HepG2 (cell line): ENCODE measurements at regions not wholly inside any gene's neighbourhood (a gene's known extent, or its start where the extent isn't known, plus 50 kb on each side); places are given as distances from the start of the nearest gene placed in this dataset.
A peak's percentile ranks its signal among the peaks of the same experiment; 100 is the strongest.

Experiments used
- ATAC-seq: fragments of 200-7000 bp; cut with Tn5 transposase; 3 replicates; pipeline ENCODE4 v1.9.1; 2020; ENCODE audit warnings: mild to moderate bottlenecking, moderate library complexity
- BruUV-seq: library from RNA; stranded (reverse); fragments of 400-500 nt; replicated peaks from 2 replicates; lab custom pipeline; 2021; lab: Mats Ljungman, UMichigan
- CTCF ChIA-PET: fragments of 300-600 bp; formaldehyde crosslinking; extraction: SDS; loops from one replicate; lab custom pipeline; 2021; ENCODE audit warnings: low total read pairs, inconsistent platforms, low intra/inter-chr PET ratio; lab: Yijun Ruan, JAX
- POLR2A ChIA-PET: fragments of 350-600 bp; sonication (Branson Sonifier 250); formaldehyde crosslinking; loops from one replicate; lab custom pipeline; 2020; ENCODE audit warnings: antibody characterized with exemption, inconsistent platforms; lab: Yijun Ruan, JAX
- DNase-seq: peaks from one replicate; pipeline ENCODE4 v3.0.0-alpha.2; 2015; ENCODE audit warnings: low spot score
- FAIRE-seq: peaks from 3 replicates; lab custom pipeline; 2011; peaks lifted over from hg19 to GRCh38; lab: Jason Lieb, UNC
- H2AFZ ChIP-seq: one replicate; pipeline ENCODE4 v1.6.1; 2011; ENCODE audit warnings: low read length, inconsistent platforms
- H3K27ac ChIP-seq: fragments of 300-600 bp; 3 replicates; pipeline ENCODE4 v1.8.0; 2011; ENCODE audit warnings: mixed run types, mild to moderate bottlenecking, mixed read lengths, low read length, inconsistent platforms; ENCODE audit not compliant: insufficient read depth; ENCODE audit errors: extremely low read length
- H3K27me3 ChIP-seq, 2 experiments: fragments of 200-600 bp in 1 of 2; 2 replicates in 1 of 2; 3 replicates in 1 of 2; pipeline versions ENCODE4 v1.6.0 to v1.8.0; 2011; ENCODE audit warnings: low read length in 2 of 2, mild to moderate bottlenecking in 2 of 2, moderate library complexity in 2 of 2, inconsistent platforms in 1 of 2; ENCODE audit not compliant: insufficient read depth in 2 of 2, control insufficient read depth in 1 of 2
- H3K36me3 ChIP-seq, 2 experiments: fragments of 200-600 bp in 1 of 2; replicated peaks in 1 of 2; 2 replicates in 1 of 2; 3 replicates in 1 of 2; pipeline versions ENCODE4 v1.5.1 to v1.8.0; 2011; ENCODE audit warnings: low read length in 2 of 2, inconsistent platforms in 1 of 2; ENCODE audit not compliant: insufficient read depth in 2 of 2, control insufficient read depth in 1 of 2
- H3K4me1 ChIP-seq: 2 replicates; pipeline ENCODE4 v1.5.1; 2012; ENCODE audit warnings: low read length, inconsistent platforms; ENCODE audit not compliant: insufficient read depth
- H3K4me2 ChIP-seq: 2 replicates; pipeline ENCODE4 v1.6.0; 2011; ENCODE audit warnings: low read depth, low read length, inconsistent platforms
- H3K4me3 ChIP-seq, 3 experiments: fragments of 200-600 bp in 1 of 3; sonication (generic), shearing (Covaris generic) in 1 of 3; replicated peaks in 1 of 3; 2 replicates each; pipeline ENCODE4 v1.5.1; 2011 to 2016; ENCODE audit warnings: low read length in 3 of 3, inconsistent platforms in 2 of 3, low read depth in 2 of 3, mild to moderate bottlenecking in 2 of 3, control low read depth in 1 of 3, mixed read lengths in 1 of 3; ENCODE audit not compliant: insufficient read depth in 1 of 3
- H3K79me2 ChIP-seq: one replicate; pipeline ENCODE4 v1.6.1; 2011; ENCODE audit warnings: low read length, inconsistent platforms; ENCODE audit not compliant: insufficient read depth
- H3K9ac ChIP-seq: 2 replicates; pipeline ENCODE4 v1.6.0; 2011; ENCODE audit warnings: mild to moderate bottlenecking, low read depth, low read length, inconsistent platforms; ENCODE audit not compliant: insufficient read depth
- H3K9me3 ChIP-seq: 2 replicates; pipeline ENCODE4 v1.5.1; 2012; ENCODE audit warnings: mild to moderate bottlenecking, low read length
- H4K20me1 ChIP-seq: 2 replicates; pipeline ENCODE4 v1.6.0; 2011; ENCODE audit warnings: inconsistent platforms, mild to moderate bottlenecking, low read length, moderate library complexity; ENCODE audit not compliant: insufficient read depth
- AKAP8 ChIP-seq: sonication (generic); formaldehyde crosslinking; IDR thresholded peaks from 2 replicates; pipeline ENCODE4 v1.5.1; 2020; ENCODE audit warnings: mild to moderate bottlenecking, missing genetic modification reagents
- CCAR2 ChIP-seq: fragments of 200-400 bp; formaldehyde crosslinking; optimal IDR thresholded peaks from 2 replicates; pipeline ENCODE3; 2018; ENCODE audit warnings: low read depth, mild to moderate bottlenecking, low read length, moderate library complexity
- HNF4A ChIP-seq: sonication (generic); formaldehyde crosslinking; IDR thresholded peaks from 2 replicates; pipeline ENCODE4 v1.4.0; 2020; ENCODE audit warnings: missing genetic modification reagents
- STAG1 ChIP-seq: sonication (generic); formaldehyde crosslinking; IDR thresholded peaks from 2 replicates; pipeline ENCODE4 v1.4.0; 2020; ENCODE audit warnings: missing genetic modification reagents
- ZNF484 ChIP-seq: sonication (generic); formaldehyde crosslinking; IDR thresholded peaks from 2 replicates; pipeline ENCODE4 v1.5.1; 2020; ENCODE audit warnings: mild to moderate bottlenecking, low read depth, missing genetic modification reagents, borderline replicate concordance
- ZNF629 ChIP-seq: sonication (generic); formaldehyde crosslinking; conservative IDR thresholded peaks from 2 replicates; pipeline ENCODE4 v1.5.0; 2020; ENCODE audit warnings: missing genetic modification reagents
- ZNF878 ChIP-seq: sonication (generic); formaldehyde crosslinking; IDR thresholded peaks from 2 replicates; pipeline ENCODE4 v1.8.1; 2023; ENCODE audit warnings: mild to moderate bottlenecking, missing genetic modification reagents, moderate library complexity
- WGBS: methylation state at CpG from one replicate; pipeline ENCODE4 v1.1.6; 2017; ENCODE audit warnings: low lambda C conversion rate; 5-methylcytosine and 5-hydroxymethylcytosine counted together
- in situ Hi-C: cut with HindIII; loops from 2 replicates; pipeline ENCODE4 v1.10.0; 2017; ENCODE audit warnings: low pct_unique_long_range_greater_than_20kb; ENCODE audit not compliant: extremely low pct_ligation_motif_present
- intact Hi-C: fragments of 100-400 bp; cut with micrococcal nuclease; formaldehyde crosslinking; loops from one replicate; pipeline ENCODE4 v1.10.0; 2022; ENCODE audit not compliant: unreplicated experiment
- TF ChIP-seq, protein P1 (sequence below): sonication (generic); formaldehyde crosslinking; IDR thresholded peaks from 2 replicates; pipeline ENCODE4 v1.5.0; 2020; ENCODE audit warnings: mild to moderate bottlenecking, missing genetic modification reagents, moderate library complexity

DNA sequence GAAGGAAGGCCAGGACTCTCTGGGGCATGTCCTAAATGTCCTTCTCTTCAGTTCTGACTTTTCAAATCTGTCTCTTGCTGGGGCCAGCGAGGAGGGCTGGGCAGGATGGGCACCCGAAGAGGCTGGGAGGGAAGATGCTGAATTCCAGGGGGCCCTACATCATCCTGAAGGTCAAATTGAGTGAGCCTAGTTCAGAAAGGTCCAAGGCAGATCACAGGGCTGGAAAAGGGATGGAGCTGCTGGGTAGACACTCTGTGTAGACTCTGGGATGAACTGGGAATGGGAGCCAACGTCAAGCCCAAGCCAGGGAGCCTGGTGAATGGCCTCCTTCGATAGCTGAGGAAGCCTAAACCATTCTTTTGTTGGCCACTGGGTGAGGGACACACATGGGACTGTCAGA, 133.1 kb downstream of the MYCN start:
- ChIA-PET POLR2A (no interaction called here), CTCF (no interaction called here)
- no peak overlapping the region for H3K9ac ChIP-seq
- no peak overlapping the region for H3K4me3 ChIP-seq
- H4K20me1 ChIP-seq: no peaks in the 10 kb centered on the region
- no peak for FAIRE-seq
- TF ChIP-seq ZNF484 (CRISPR knock-in tag) (no peak), CCAR2 (no peak)
- TF ChIP-seq, all 625 proteins: peak for 0
- intact Hi-C loops: loop anchor here (5.0 to 10.0 kb wide), 2 partner anchors 141 to 209 kb away; no protein-coding TSS in a partner anchor
- Histone ChIP-seq H3K4me2 (no peak overlapping the region), H3K79me2 (no peaks in the 10 kb centered on the region), H3K4me1 (peaks cover 33% of the 10 kb centered on the region), H3K9me3 (no peaks in the 10 kb centered on the region), H3K27ac (no peak overlapping the region), H3K36me3 (no peaks in the 10 kb centered on the region), H3K27me3 (no peaks in the 10 kb centered on the region), H2AFZ (no peak overlapping the region)
- DNase-seq (no peak), ATAC-seq (no peak)
- BruUV-seq: no TSS peak
- 58% methylated on average over 4 of the region's 4 CpGs for WGBS
- in situ Hi-C loops: no loop called here

DNA sequence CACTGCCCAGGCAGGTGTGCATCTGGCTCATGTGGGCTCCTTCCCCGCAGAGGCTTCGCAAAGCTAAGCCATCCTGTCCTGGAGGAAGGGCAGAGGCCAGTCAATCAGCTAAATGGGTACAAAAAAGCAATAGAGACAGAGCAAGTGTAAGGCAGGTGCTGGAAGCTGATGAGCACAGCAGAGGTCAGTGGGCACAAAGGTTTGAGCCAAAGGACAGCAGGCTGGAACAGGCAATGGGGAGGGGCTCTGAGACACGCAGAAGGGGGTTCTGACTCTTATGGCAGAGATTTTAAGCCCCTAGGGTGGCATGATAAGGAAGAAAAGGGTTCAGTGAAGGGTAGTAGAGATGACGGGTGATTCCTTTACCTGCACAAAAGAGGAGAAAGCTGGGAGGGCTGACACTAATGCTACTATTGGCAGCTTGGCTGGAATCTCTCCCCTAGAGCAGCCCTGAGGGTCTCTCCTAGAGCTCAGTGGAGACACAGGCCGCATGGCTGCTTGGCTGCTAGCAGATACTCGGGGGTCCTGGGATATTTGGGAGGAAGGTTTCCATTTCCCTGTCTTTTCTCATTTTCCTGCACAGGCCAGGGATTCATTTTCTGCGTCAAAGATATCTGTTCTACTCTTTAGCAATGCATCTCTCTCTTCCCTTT, 132.4 kb downstream of the MYCN start:
- TF ChIP-seq HNF4A (CRISPR knock-in tag) (0 out of 2 replicates have a peak, but pooled peaks have one; percentile 4), STAG1 (CRISPR knock-in tag) (peak; percentile 75), AKAP8 (CRISPR knock-in tag) (no peak), ZNF878 (CRISPR knock-in tag) (no peak), ZNF629 (CRISPR knock-in tag) (peak; percentile 85)
- TF ChIP-seq, protein P1, sequence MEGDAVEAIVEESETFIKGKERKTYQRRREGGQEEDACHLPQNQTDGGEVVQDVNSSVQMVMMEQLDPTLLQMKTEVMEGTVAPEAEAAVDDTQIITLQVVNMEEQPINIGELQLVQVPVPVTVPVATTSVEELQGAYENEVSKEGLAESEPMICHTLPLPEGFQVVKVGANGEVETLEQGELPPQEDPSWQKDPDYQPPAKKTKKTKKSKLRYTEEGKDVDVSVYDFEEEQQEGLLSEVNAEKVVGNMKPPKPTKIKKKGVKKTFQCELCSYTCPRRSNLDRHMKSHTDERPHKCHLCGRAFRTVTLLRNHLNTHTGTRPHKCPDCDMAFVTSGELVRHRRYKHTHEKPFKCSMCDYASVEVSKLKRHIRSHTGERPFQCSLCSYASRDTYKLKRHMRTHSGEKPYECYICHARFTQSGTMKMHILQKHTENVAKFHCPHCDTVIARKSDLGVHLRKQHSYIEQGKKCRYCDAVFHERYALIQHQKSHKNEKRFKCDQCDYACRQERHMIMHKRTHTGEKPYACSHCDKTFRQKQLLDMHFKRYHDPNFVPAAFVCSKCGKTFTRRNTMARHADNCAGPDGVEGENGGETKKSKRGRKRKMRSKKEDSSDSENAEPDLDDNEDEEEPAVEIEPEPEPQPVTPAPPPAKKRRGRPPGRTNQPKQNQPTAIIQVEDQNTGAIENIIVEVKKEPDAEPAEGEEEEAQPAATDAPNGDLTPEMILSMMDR (CRISPR knock-in tag): peak; percentile 75
- H2AFZ ChIP-seq: no peak overlapping the region
- H3K4me3 ChIP-seq: no peak overlapping the region
- no peak overlapping the region for H3K4me2 ChIP-seq
- no peak overlapping the region for H3K27ac ChIP-seq
- ATAC-seq (no peak), FAIRE-seq (no peak), DNase-seq (no peak)
- no TSS peak for BruUV-seq
- peaks cover 40% of the 10 kb centered on the region for H3K4me1 ChIP-seq
- no peaks in the 10 kb centered on the region for H3K79me2 ChIP-seq
- no peaks in the 10 kb centered on the region for H4K20me1 ChIP-seq
- ChIA-PET POLR2A (interaction anchor here (1.0 kb wide), 1 partner anchor 21 kb away, joined by 3 read pairs; no protein-coding TSS in a partner anchor), CTCF (interaction anchor here (0.7 kb wide), 1 partner anchor 146 kb away, joined by 3 read pairs; no protein-coding TSS in a partner anchor)
- in situ Hi-C loops: no loop called here
- no peak overlapping the region for H3K9ac ChIP-seq
- WGBS: 62% methylated on average over 7 of the region's 7 CpGs
- intact Hi-C loops: loop anchor here (5.0 to 10.0 kb wide), 2 partner anchors 142 to 210 kb away; no protein-coding TSS in a partner anchor
- no peaks in the 10 kb centered on the region for H3K9me3 ChIP-seq
- H3K36me3 ChIP-seq: no peaks in the 10 kb centered on the region
- no peaks in the 10 kb centered on the region for H3K27me3 ChIP-seq
